Neural crest cell (in vitro differentiated cells): ENCODE measurements at regions not wholly inside any gene's neighbourhood (a gene's known extent, or its start where the extent isn't known, plus 50 kb on each side); places are given as distances from the start of the nearest gene placed in this dataset.

Experiments
- DNase-seq: peaks from one replicate; pipeline ENCODE4 v3.0.0; 2021; ENCODE audit warnings: low read depth, mixed read lengths, low spot score
- H3K27ac Mint-ChIP-seq: one replicate; pipeline ENCODE4 v1.8.0; 2021; ENCODE audit warnings: mild to moderate bottlenecking, mixed read lengths; ENCODE audit not compliant: unreplicated experiment
- H3K27me3 Mint-ChIP-seq: 2 replicates; pipeline ENCODE4 v1.8.0; 2021; ENCODE audit warnings: low read depth, mild to moderate bottlenecking, mixed read lengths
- H3K36me3 Mint-ChIP-seq: 2 replicates; pipeline ENCODE4 v1.8.0; 2021; ENCODE audit warnings: low read depth, mild to moderate bottlenecking, mixed read lengths
- H3K4me1 Mint-ChIP-seq: 2 replicates; pipeline ENCODE4 v1.8.0; 2021; ENCODE audit warnings: mixed read lengths
- H3K4me3 Mint-ChIP-seq: one replicate; pipeline ENCODE4 v1.8.0; 2021; ENCODE audit warnings: mild to moderate bottlenecking, mixed read lengths
- H3K9me3 Mint-ChIP-seq: 2 replicates; pipeline ENCODE4 v1.8.0; 2021; ENCODE audit warnings: mixed read lengths
- CTCF ChIP-seq: fragments of 200-600 bp; sonication (generic); conservative IDR thresholded peaks from 2 replicates; pipeline ENCODE4 v1.5.0; 2021; ENCODE audit warnings: antibody characterized with exemption, mild to moderate bottlenecking

- DNase-seq, result no peak
- H3K36me3 Mint-ChIP-seq, result peaks cover 5% of the 10 kb centered on the region
These were observed 152.5 kb upstream of the ACKR3 start for GRCh38 chr2:236417150-236417549.

GRCh38 chr2:236430584-236430983 is 139.0 kb upstream of the ACKR3 start:
- DNase-seq, result no peak
- H3K27ac Mint-ChIP-seq, result no peak overlapping the region
- H3K36me3 Mint-ChIP-seq, result peaks cover 7% of the 10 kb centered on the region
- no peak overlapping the region for H3K4me3 Mint-ChIP-seq
- peaks cover 4% of the 10 kb centered on the region for H3K9me3 Mint-ChIP-seq
- H3K27me3 Mint-ChIP-seq, result peaks cover 4% of the 10 kb centered on the region
- no peak for TF ChIP-seq CTCF
- H3K4me1 Mint-ChIP-seq, result peaks cover 5% of the 10 kb centered on the region

More at GRCh38 chr2:236417150-236417549, 152.5 kb upstream of the ACKR3 start:
- Mint-ChIP-seq H3K4me1 (no peaks in the 10 kb centered on the region), H3K27me3 (no peaks in the 10 kb centered on the region), H3K9me3 (peaks cover 6% of the 10 kb centered on the region), H3K4me3 (no peak overlapping the region), H3K27ac (no peak overlapping the region)
- no peak for TF ChIP-seq CTCF

GRCh38 chr2:236434593-236434992 is 135.0 kb upstream of the ACKR3 start:
- Mint-ChIP-seq H3K27ac (peak overlapping the region; percentile 22), H3K27me3 (no peaks in the 10 kb centered on the region), H3K4me1 (peaks cover 5% of the 10 kb centered on the region), H3K4me3 (no peak overlapping the region), H3K36me3 (peaks cover 2% of the 10 kb centered on the region), H3K9me3 (no peaks in the 10 kb centered on the region)
- no peak for TF ChIP-seq CTCF
- DNase-seq, result no peak

GRCh38 chr2:236440110-236440881 is 129.3 kb upstream of the ACKR3 start:
- H3K4me1 Mint-ChIP-seq, result no peaks in the 10 kb centered on the region
- H3K4me3 Mint-ChIP-seq, result no peak overlapping the region
- H3K9me3 Mint-ChIP-seq, result peaks cover 9% of the 10 kb centered on the region
- no peak overlapping the region for H3K27ac Mint-ChIP-seq
- no peak for DNase-seq
- H3K36me3 Mint-ChIP-seq, result peaks cover 13% of the 10 kb centered on the region
- no peaks in the 10 kb centered on the region for H3K27me3 Mint-ChIP-seq
- no peak for TF ChIP-seq CTCF

GRCh38 chr2:236444187-236444586 is 125.4 kb upstream of the ACKR3 start:
- TF ChIP-seq CTCF, result no peak
- Mint-ChIP-seq H3K27ac (no peak overlapping the region), H3K4me3 (no peak overlapping the region), H3K36me3 (peaks cover 11% of the 10 kb centered on the region), H3K4me1 (no peaks in the 10 kb centered on the region), H3K9me3 (peaks cover 9% of the 10 kb centered on the region), H3K27me3 (no peaks in the 10 kb centered on the region)
- DNase-seq, result no peak
